Mesendoderm (in vitro differentiated cells): ENCODE measurements at regions not wholly inside any gene's neighbourhood (a gene's known extent, or its start where the extent isn't known, plus 50 kb on each side); places are given as distances from the start of the nearest gene placed in this dataset.

Source experiments
- DNase-seq: peaks from one replicate; pipeline ENCODE4 v3.0.0; 2013
- H2AK5ac ChIP-seq: 2 replicates; pipeline ENCODE4 v1.6.1; 2013; ENCODE audit warnings: low read length, inconsistent platforms
- H2BK120ac ChIP-seq: 2 replicates; pipeline ENCODE4 v1.6.1; 2013; ENCODE audit warnings: low read depth, mild to moderate bottlenecking, low read length, moderate library complexity, mixed read lengths
- H2BK15ac ChIP-seq: replicated peaks from 2 replicates; pipeline ENCODE4 v1.6.1; 2013; ENCODE audit warnings: low read depth, mild to moderate bottlenecking, moderate library complexity
- H2BK5ac ChIP-seq: 2 replicates; pipeline ENCODE4 v1.6.1; 2013; ENCODE audit warnings: low read length, inconsistent platforms
- H3K18ac ChIP-seq: 2 replicates; pipeline ENCODE4 v1.6.1; 2013; ENCODE audit warnings: mild to moderate bottlenecking, low read length, mixed read lengths
- H3K23ac ChIP-seq: one replicate; pipeline ENCODE4 v1.6.1; 2013; ENCODE audit warnings: low read length
- H3K27ac ChIP-seq: 2 replicates; pipeline ENCODE4 v1.5.1; 2013; ENCODE audit warnings: low read depth, mild to moderate bottlenecking, inconsistent platforms, low read length, moderate library complexity
- H3K27me3 ChIP-seq: 2 replicates; pipeline ENCODE4 v1.6.1; 2013; ENCODE audit warnings: low read length, control low read depth, mild to moderate bottlenecking, inconsistent platforms; ENCODE audit not compliant: insufficient read depth, poor library complexity
- H3K36me3 ChIP-seq: 2 replicates; pipeline ENCODE4 v1.6.1; 2013; ENCODE audit warnings: low read length, inconsistent platforms; ENCODE audit not compliant: control insufficient read depth, insufficient read depth
- H3K4ac ChIP-seq: one replicate; pipeline ENCODE4 v1.6.1; 2013; ENCODE audit warnings: low read depth, mild to moderate bottlenecking, low read length, moderate library complexity
- H3K4me1 ChIP-seq: 2 replicates; pipeline ENCODE4 v1.6.1; 2013; ENCODE audit warnings: low read depth, low read length, inconsistent platforms; ENCODE audit not compliant: control insufficient read depth
- H3K4me2 ChIP-seq: 2 replicates; pipeline ENCODE4 v1.6.1; 2013; ENCODE audit warnings: low read length
- H3K4me3 ChIP-seq: 2 replicates; pipeline ENCODE4 v1.5.1; 2013; ENCODE audit warnings: mild to moderate bottlenecking, low read length
- H3K56ac ChIP-seq: one replicate; pipeline ENCODE4 v1.6.1; 2013; ENCODE audit warnings: low read length
- H3K79me1 ChIP-seq: 2 replicates; pipeline ENCODE4 v1.6.1; 2013; ENCODE audit warnings: low read length, inconsistent platforms
- H3K79me2 ChIP-seq: 2 replicates; pipeline ENCODE4 v1.6.1; 2013; ENCODE audit warnings: mild to moderate bottlenecking, low read length; ENCODE audit not compliant: control insufficient read depth, insufficient read depth
- H3K9ac ChIP-seq: 2 replicates; pipeline ENCODE4 v1.6.1; 2013; ENCODE audit warnings: low read length, inconsistent platforms
- H4K5ac ChIP-seq: one replicate; pipeline ENCODE4 v1.6.1; 2013; ENCODE audit warnings: low read length
- H4K8ac ChIP-seq: one replicate; pipeline ENCODE4 v1.6.1; 2013; ENCODE audit warnings: low read depth, mild to moderate bottlenecking, control low read depth, low read length, moderate library complexity
- WGBS: extraction: QIAGEN DNeasy Blood & Tissue Kit; methylation state at CpG from one replicate; pipeline ENCODE4 v1.1.7; 2013; ENCODE audit warnings: low lambda C conversion rate, missing lambda C conversion rate; ENCODE audit not compliant: insufficient coverage; ENCODE audit errors: extremely low coverage; 5-methylcytosine and 5-hydroxymethylcytosine counted together

DNA sequence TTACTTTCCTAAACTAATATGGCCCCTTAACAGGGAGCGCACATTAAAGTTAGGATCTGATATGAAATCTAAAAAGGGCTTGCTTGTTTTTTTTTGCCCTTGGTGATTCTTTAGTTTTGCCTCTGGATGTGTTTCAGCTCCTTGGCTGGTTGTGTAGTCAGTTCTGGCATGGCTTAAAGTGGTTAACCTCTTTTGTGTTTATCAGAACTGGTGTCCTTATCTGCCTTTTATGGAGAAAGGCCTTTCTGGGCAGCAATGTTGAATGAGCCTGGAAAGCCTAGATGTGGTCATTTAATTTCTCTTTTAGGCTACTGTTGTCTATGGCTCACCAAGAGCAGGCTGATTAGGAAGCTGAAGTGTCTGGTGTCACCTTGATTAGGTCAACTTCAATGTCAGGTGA lies 254.5 kb upstream of the ROPN1 start:
- no peak for DNase-seq
- H2BK5ac ChIP-seq = no peak overlapping the region
- H3K79me2 ChIP-seq = no peaks in the 10 kb centered on the region
- no peaks in the 10 kb centered on the region for H3K27me3 ChIP-seq
- no peak overlapping the region for H3K18ac ChIP-seq
- no peak overlapping the region for H3K56ac ChIP-seq
- no peak overlapping the region for H4K8ac ChIP-seq
- H3K9ac ChIP-seq = no peak overlapping the region
- no peak overlapping the region for H4K5ac ChIP-seq
- no peaks in the 10 kb centered on the region for H3K36me3 ChIP-seq
- H2AK5ac ChIP-seq = no peak overlapping the region
- H3K4ac ChIP-seq = no peak overlapping the region
- H3K27ac ChIP-seq = no peak overlapping the region
- no peak overlapping the region for H3K23ac ChIP-seq
- H2BK15ac ChIP-seq = no peak overlapping the region
- no peak overlapping the region for H3K4me3 ChIP-seq
- H2BK120ac ChIP-seq = no peak overlapping the region
- no peak overlapping the region for H3K4me2 ChIP-seq
- WGBS = no CpG with 5 or more reads among the region's 1 CpG
- H3K4me1 ChIP-seq = no peaks in the 10 kb centered on the region
- H3K79me1 ChIP-seq = no peaks in the 10 kb centered on the region

DNA sequence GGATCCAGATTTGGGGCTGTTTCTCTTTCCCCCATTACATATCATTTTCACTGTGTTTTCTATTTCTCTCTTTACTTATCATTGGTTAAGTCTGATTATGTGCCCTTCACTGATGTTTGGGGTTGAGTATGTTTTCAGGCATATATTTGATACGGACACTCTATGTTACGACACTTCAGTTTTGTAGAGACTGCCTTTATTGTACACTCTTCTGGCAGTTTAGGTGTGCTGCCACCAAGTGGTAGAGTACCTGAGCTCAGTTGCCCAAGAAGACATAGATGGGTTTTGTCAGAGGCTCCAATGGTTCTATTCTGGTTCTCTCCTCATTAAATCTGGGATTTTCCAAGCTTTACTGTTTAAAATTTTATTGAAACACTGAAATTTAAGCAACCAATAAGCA lies 255.0 kb upstream of the ROPN1 start:
- Histone ChIP-seq H3K4me2 (no peak overlapping the region), H2BK5ac (no peak overlapping the region), H3K18ac (no peak overlapping the region), H2BK15ac (no peak overlapping the region), H3K9ac (no peak overlapping the region), H3K4me1 (no peaks in the 10 kb centered on the region), H4K8ac (no peak overlapping the region), H3K56ac (no peak overlapping the region), H2AK5ac (no peak overlapping the region), H3K27me3 (no peaks in the 10 kb centered on the region), H3K36me3 (no peaks in the 10 kb centered on the region), H3K79me1 (no peaks in the 10 kb centered on the region), H3K23ac (no peak overlapping the region), H3K4me3 (no peak overlapping the region), H4K5ac (no peak overlapping the region), H3K79me2 (no peaks in the 10 kb centered on the region), H3K4ac (no peak overlapping the region), H3K27ac (no peak overlapping the region), H2BK120ac (no peak overlapping the region)
- no CpG with 5 or more reads among the region's 2 CpGs for WGBS
- no peak for DNase-seq

DNA sequence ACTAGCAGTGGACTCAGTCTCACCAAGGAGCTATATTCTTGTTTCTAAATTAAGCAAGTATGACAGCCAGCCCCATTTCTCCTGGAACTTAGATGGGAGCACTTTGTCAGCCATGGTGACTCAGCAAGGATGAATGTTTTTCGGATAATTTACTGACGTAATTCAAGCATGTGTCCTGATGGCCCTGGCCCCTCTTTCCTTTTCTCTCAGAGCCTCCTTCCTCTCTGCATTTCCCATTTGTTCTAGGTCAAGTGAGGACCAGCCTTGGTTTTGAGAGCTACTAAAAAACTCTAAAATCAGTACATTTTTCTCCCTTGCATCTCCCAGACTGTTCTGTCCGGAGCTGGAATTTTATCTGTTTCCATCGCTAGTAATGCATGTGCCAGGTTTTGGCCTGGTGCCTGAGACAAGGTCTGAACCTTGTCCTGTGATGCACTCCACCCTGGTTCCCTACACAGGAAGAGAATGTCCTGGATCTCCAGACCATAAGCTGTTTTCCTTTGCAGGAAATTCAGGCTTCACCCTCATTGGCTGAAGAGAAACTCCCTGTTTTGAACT lies 256.6 kb upstream of the ROPN1 start:
- H3K56ac ChIP-seq = no peak overlapping the region
- H3K27me3 ChIP-seq = peaks cover 2% of the 10 kb centered on the region
- no peak overlapping the region for H4K8ac ChIP-seq
- H4K5ac ChIP-seq = no peak overlapping the region
- peaks cover 2% of the 10 kb centered on the region for H3K4me1 ChIP-seq
- H3K9ac ChIP-seq = no peak overlapping the region
- no peaks in the 10 kb centered on the region for H3K79me1 ChIP-seq
- no peak overlapping the region for H3K4me2 ChIP-seq
- no peaks in the 10 kb centered on the region for H3K79me2 ChIP-seq
- no peak overlapping the region for H2BK5ac ChIP-seq
- peak overlapping the region; percentile 4 for H3K18ac ChIP-seq
- no peak overlapping the region for H2BK15ac ChIP-seq
- no CpG with 5 or more reads among the region's 4 CpGs for WGBS
- no peak overlapping the region for H3K4ac ChIP-seq
- H3K36me3 ChIP-seq = no peaks in the 10 kb centered on the region
- no peak overlapping the region for H3K4me3 ChIP-seq
- H2AK5ac ChIP-seq = no peak overlapping the region
- DNase-seq = no peak
- no peak overlapping the region for H2BK120ac ChIP-seq
- no peak overlapping the region for H3K27ac ChIP-seq
- no peak overlapping the region for H3K23ac ChIP-seq

DNA sequence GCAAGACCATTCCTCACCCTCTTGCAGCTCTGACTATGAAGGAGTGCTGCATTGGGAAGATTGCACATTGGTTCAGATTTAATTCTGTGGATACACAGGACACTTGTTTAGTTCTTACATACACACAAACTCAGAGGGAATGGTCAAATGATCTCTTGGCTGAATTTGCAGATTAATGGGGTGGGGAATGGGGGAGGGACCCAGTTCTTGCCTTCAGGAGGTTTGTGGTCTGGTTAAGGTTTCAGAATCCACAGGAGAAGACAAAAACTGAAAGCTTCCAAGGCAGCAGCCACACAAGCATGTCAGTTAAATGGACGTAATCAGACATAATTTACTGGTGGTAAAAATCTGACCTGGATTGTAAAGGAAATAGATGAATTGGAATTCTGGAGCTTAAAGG lies 257.1 kb upstream of the ROPN1 start:
- Histone ChIP-seq H3K36me3 (no peaks in the 10 kb centered on the region), H3K9ac (no peak overlapping the region), H3K23ac (no peak overlapping the region), H4K5ac (no peak overlapping the region), H3K27me3 (peaks cover 2% of the 10 kb centered on the region), H2BK15ac (no peak overlapping the region), H3K79me2 (no peaks in the 10 kb centered on the region), H3K18ac (peak overlapping the region; percentile 4), H2BK5ac (no peak overlapping the region), H3K4me2 (no peak overlapping the region), H3K56ac (no peak overlapping the region), H3K79me1 (no peaks in the 10 kb centered on the region), H3K4ac (no peak overlapping the region), H3K4me3 (no peak overlapping the region), H3K27ac (no peak overlapping the region), H2BK120ac (no peak overlapping the region), H3K4me1 (peaks cover 2% of the 10 kb centered on the region), H4K8ac (no peak overlapping the region), H2AK5ac (no peak overlapping the region)
- WGBS = no CpG with 5 or more reads among the region's 1 CpG
- DNase-seq = no peak

DNA sequence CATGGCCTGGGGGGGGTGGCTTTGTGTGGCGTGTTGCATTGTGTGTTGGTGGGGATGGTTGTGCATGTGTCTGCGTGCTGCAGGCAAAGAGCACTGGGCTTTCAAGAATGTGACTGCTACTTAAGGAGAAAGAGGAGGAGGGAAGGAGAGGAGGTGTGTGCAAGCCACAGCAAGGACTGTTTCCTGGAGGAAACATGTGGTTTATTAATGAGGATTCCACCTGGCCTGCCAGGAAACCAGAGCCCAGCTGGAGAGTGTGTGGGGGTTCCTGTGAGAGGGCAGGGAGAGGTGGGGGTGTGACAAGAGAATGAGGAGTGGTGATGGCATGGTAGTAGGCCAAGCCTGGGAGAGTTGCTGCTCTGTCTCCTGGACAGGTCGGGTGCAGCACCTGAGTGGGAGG lies 258.1 kb upstream of the ROPN1 start:
- H3K4me1 ChIP-seq = peaks cover 2% of the 10 kb centered on the region
- H3K56ac ChIP-seq = no peak overlapping the region
- H3K4me3 ChIP-seq = no peak overlapping the region
- WGBS = no CpG with 5 or more reads among the region's 3 CpGs
- H3K27me3 ChIP-seq = peaks cover 2% of the 10 kb centered on the region
- H2BK5ac ChIP-seq = no peak overlapping the region
- H2BK15ac ChIP-seq = no peak overlapping the region
- H3K27ac ChIP-seq = no peak overlapping the region
- H2BK120ac ChIP-seq = no peak overlapping the region
- no peak overlapping the region for H2AK5ac ChIP-seq
- no peaks in the 10 kb centered on the region for H3K79me2 ChIP-seq
- no peak for DNase-seq
- H3K4ac ChIP-seq = no peak overlapping the region
- H3K36me3 ChIP-seq = no peaks in the 10 kb centered on the region
- H3K18ac ChIP-seq = no peak overlapping the region
- H3K9ac ChIP-seq = no peak overlapping the region
- no peak overlapping the region for H4K8ac ChIP-seq
- H3K4me2 ChIP-seq = no peak overlapping the region
- H3K79me1 ChIP-seq = no peaks in the 10 kb centered on the region
- H4K5ac ChIP-seq = no peak overlapping the region
- H3K23ac ChIP-seq = no peak overlapping the region

DNA sequence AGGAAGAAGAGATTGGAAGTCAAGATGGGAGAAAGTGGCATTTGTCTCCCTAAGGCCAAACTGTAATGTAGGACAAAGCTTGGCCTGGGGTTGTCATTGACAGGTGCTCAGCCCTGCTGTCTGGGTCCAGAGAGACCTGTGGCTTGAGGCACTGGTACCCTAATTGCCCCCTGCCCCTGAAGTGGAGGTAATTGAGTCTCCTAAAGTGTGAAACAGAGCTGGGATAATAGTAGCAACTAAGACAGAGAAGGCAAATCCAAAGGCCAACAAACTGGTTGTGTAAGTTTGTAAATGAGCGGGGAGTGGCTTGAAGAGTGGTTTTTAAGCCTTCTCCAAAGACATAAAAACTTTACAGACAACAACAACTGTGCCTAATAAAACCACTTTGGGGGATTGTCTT lies 264.2 kb upstream of the ROPN1 start:
- Histone ChIP-seq H3K79me1 (no peaks in the 10 kb centered on the region), H2BK15ac (no peak overlapping the region), H3K18ac (no peak overlapping the region), H3K4ac (no peak overlapping the region), H3K4me2 (no peak overlapping the region), H2BK120ac (no peak overlapping the region), H3K4me3 (no peak overlapping the region), H3K56ac (no peak overlapping the region), H4K8ac (no peak overlapping the region), H2BK5ac (no peak overlapping the region), H3K9ac (no peak overlapping the region), H3K23ac (no peak overlapping the region), H3K79me2 (no peaks in the 10 kb centered on the region), H3K36me3 (no peaks in the 10 kb centered on the region), H4K5ac (no peak overlapping the region), H3K27ac (no peak overlapping the region), H3K4me1 (peaks cover 9% of the 10 kb centered on the region), H3K27me3 (peaks cover 2% of the 10 kb centered on the region), H2AK5ac (no peak overlapping the region)
- WGBS = no CpG with 5 or more reads among the region's 1 CpG
- peak; percentile 54 for DNase-seq
